Activated B cell treated with CpG ODN at 0.5 μM for 24 hours (primary cell): ENCODE measurements at regions not wholly inside any gene's neighbourhood (a gene's known extent, or its start where the extent isn't known, plus 50 kb on each side); places are given as distances from the start of the nearest gene placed in this dataset.

ENCODE experiments used
- ATAC-seq: fragments of 200-7000 bp; cut with Tn5 transposase; one replicate; pipeline ENCODE4 v1.10.0; 2021; ENCODE audit warnings: low read depth, mild to moderate bottlenecking, moderate library complexity
- CTCF ChIA-PET: fragments of 350-600 bp; sonication (Branson Sonifier 250); formaldehyde crosslinking; loops from one replicate; lab custom pipeline; 2021; ENCODE audit warnings: antibody characterized with exemption; lab: Charles Lee
- POLR2A ChIA-PET: fragments of 350-600 bp; sonication (Branson Sonifier 250); formaldehyde crosslinking; loops from one replicate; lab custom pipeline; 2021; ENCODE audit warnings: antibody characterized with exemption; lab: Charles Lee
- DNase-seq: peaks from one replicate; pipeline ENCODE4 v3.0.0; 2022
- H3K27ac Mint-ChIP-seq: one replicate; pipeline ENCODE4 v1.8.0; 2020; ENCODE audit warnings: mixed read lengths
- H3K27me3 Mint-ChIP-seq: one replicate; pipeline ENCODE4 v1.8.0; 2021; ENCODE audit warnings: mixed read lengths
- H3K36me3 Mint-ChIP-seq: one replicate; pipeline ENCODE4 v1.8.0; 2021; ENCODE audit warnings: low read depth, mixed read lengths
- H3K4me1 Mint-ChIP-seq: one replicate; pipeline ENCODE4 v1.8.0; 2021; ENCODE audit warnings: mixed read lengths
- H3K4me3 Mint-ChIP-seq: one replicate; pipeline ENCODE4 v1.8.0; 2020; ENCODE audit warnings: mild to moderate bottlenecking, mixed read lengths
- H3K9me3 Mint-ChIP-seq: one replicate; pipeline ENCODE4 v1.8.0; 2020; ENCODE audit warnings: mixed read lengths
- CTCF ChIP-seq: fragments of 200-600 bp; IDR thresholded peaks from one replicate; pipeline ENCODE4 v1.8.0; 2022; ENCODE audit warnings: antibody characterized with exemption, mild to moderate bottlenecking
- intact Hi-C: fragments of 100-400 bp; cut with micrococcal nuclease; formaldehyde crosslinking; loops from one replicate; pipeline ENCODE4 v1.15.1; 2024

- Mint-ChIP-seq H3K36me3 (no peaks in the 10 kb centered on the region), H3K27ac (no peak overlapping the region), H3K27me3 (no peaks in the 10 kb centered on the region), H3K4me1 (no peaks in the 10 kb centered on the region), H3K9me3 (no peaks in the 10 kb centered on the region), H3K4me3 (no peak overlapping the region)
- no peak for TF ChIP-seq CTCF
- ChIA-PET POLR2A (no interaction called here), CTCF (no interaction called here)
- DNase-seq (no peak), ATAC-seq (no peak)
- intact Hi-C loops, result no loop called here
Measured at GRCh38 chr3:25084016-25084415, 344.0 kb upstream of the RARB start.

- no peak overlapping the region for H3K4me3 Mint-ChIP-seq
- H3K4me1 Mint-ChIP-seq, result no peaks in the 10 kb centered on the region
- CTCF ChIA-PET, result no interaction called here
Measured at GRCh38 chr3:25086721-25087120, 341.3 kb upstream of the RARB start.

GRCh38 chr3:25088284-25088683 is 339.8 kb upstream of the RARB start:
- Mint-ChIP-seq H3K27me3 (peaks cover 2% of the 10 kb centered on the region), H3K36me3 (no peaks in the 10 kb centered on the region), H3K9me3 (no peaks in the 10 kb centered on the region), H3K27ac (no peak overlapping the region), H3K4me1 (no peaks in the 10 kb centered on the region), H3K4me3 (no peak overlapping the region)
- ATAC-seq (no peak), DNase-seq (no peak)
- TF ChIP-seq CTCF, result no peak
- ChIA-PET POLR2A (no interaction called here), CTCF (no interaction called here)
- intact Hi-C loops, result no loop called here

More at GRCh38 chr3:25086721-25087120, 341.3 kb upstream of the RARB start:
- TF ChIP-seq CTCF, result no peak
- POLR2A ChIA-PET, result no interaction called here
- peaks cover 1% of the 10 kb centered on the region for H3K27me3 Mint-ChIP-seq
- H3K36me3 Mint-ChIP-seq, result no peaks in the 10 kb centered on the region
- intact Hi-C loops, result no loop called here
- no peak for ATAC-seq
- no peak for DNase-seq
- H3K9me3 Mint-ChIP-seq, result no peaks in the 10 kb centered on the region
- H3K27ac Mint-ChIP-seq, result no peak overlapping the region

- no peak for TF ChIP-seq CTCF
- Mint-ChIP-seq H3K27me3 (peaks cover 2% of the 10 kb centered on the region), H3K9me3 (no peaks in the 10 kb centered on the region), H3K36me3 (no peaks in the 10 kb centered on the region), H3K4me1 (no peaks in the 10 kb centered on the region), H3K4me3 (no peak overlapping the region), H3K27ac (no peak overlapping the region)
- CTCF ChIA-PET, result no interaction called here
- POLR2A ChIA-PET, result no interaction called here
- intact Hi-C loops, result no loop called here
- ATAC-seq (no peak), DNase-seq (no peak)
Measured at GRCh38 chr3:25090698-25091453, 337.2 kb upstream of the RARB start.

- no peaks in the 10 kb centered on the region for H3K36me3 Mint-ChIP-seq
- H3K4me3 Mint-ChIP-seq, result no peak overlapping the region
- no peak for DNase-seq
- intact Hi-C loops, result no loop called here
- peaks cover 3% of the 10 kb centered on the region for H3K9me3 Mint-ChIP-seq
- no peak for TF ChIP-seq CTCF
- peaks cover 2% of the 10 kb centered on the region for H3K27me3 Mint-ChIP-seq
- POLR2A ChIA-PET, result no interaction called here
- CTCF ChIA-PET, result no interaction called here
- no peak overlapping the region for H3K27ac Mint-ChIP-seq
- no peak for ATAC-seq
- H3K4me1 Mint-ChIP-seq, result no peaks in the 10 kb centered on the region
Measured at GRCh38 chr3:25091934-25092333, 336.1 kb upstream of the RARB start.
